Neural progenitor cell (in vitro differentiated cells): ENCODE measurements at regions not wholly inside any gene's neighbourhood (a gene's known extent, or its start where the extent isn't known, plus 50 kb on each side); places are given as distances from the start of the nearest gene placed in this dataset.

Experiments used
- CTCF ChIP-seq: fragments of 200-600 bp; sonication (generic); IDR thresholded peaks from 2 replicates; pipeline ENCODE4 v1.5.1; 2017; ENCODE audit warnings: antibody characterized with exemption, mild to moderate bottlenecking
- EZH2 ChIP-seq: fragments of 200-600 bp; sonication (generic); IDR thresholded peaks from 2 replicates; pipeline ENCODE4 v1.6.1; 2017; ENCODE audit warnings: antibody characterized with exemption, mild to moderate bottlenecking, moderate library complexity
- EZH2phosphoT487 ChIP-seq: fragments of 200-600 bp; sonication (generic); IDR thresholded peaks from 2 replicates; pipeline ENCODE4 v1.6.1; 2017; ENCODE audit warnings: antibody characterized with exemption

GRCh38 chr9:1458503-1458902, 408.3 kb downstream of the DMRT2 start:
- TF ChIP-seq EZH2: no peak
- no peak for TF ChIP-seq CTCF
- no peak for TF ChIP-seq EZH2phosphoT487
